ENCODE measurements at regions not wholly inside any gene's neighbourhood (a gene's known extent, or its start where the extent isn't known, plus 50 kb on each side); places are given as distances from the start of the nearest gene placed in this dataset.

DNA sequence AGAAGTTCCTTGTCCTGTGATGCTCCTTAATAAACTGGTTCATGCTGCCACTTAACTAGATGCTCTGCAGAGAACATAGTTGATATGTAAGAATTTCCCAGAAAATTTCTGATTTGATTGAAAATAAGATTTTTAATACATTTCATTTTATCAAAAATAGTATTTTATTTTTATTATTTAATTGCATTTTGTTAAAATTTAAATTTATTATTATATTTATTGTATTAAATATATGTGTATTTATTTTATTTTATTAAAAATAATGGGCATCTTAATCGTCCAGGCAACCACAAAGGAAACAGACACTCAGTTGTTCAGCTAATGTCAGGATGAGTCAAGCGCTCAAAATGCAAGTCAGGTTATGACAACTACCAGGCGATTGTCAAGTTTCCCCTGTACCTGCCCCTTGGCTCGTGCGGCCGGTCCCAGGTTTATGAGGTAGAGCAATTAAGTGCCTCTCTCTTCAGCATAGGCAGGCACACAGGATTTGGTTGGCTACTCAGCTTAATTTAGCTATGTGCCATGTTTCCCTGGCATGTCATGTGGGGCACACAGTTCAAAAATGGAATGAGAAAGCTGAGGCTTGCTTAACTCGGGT lies 361.2 kb downstream of the RND3 start:
- Histone ChIP-seq H3K36me3 (ENCODE audit: insufficient read depth, low read length) (no peaks in the 10 kb centered on the region), H3K9me3 (ENCODE audit: low read length) (no peaks in the 10 kb centered on the region), H3K4me2 (ENCODE audit: low read length) (no peak overlapping the region), H3K9me2 (ENCODE audit: low read depth, low read length) (no peaks in the 10 kb centered on the region), H3K4me1 (ENCODE audit: insufficient read depth, low read length, severe bottlenecking) (no peaks in the 10 kb centered on the region), H3K9ac (ENCODE audit: low read length) (no peak overlapping the region), H4K20me1 (ENCODE audit: insufficient read depth, low read length) (no peaks in the 10 kb centered on the region), H2AFZ (ENCODE audit: low read length) (no peak overlapping the region), H3F3A (ENCODE audit: insufficient read depth, low read length) (no peaks in the 10 kb centered on the region), H3K79me2 (ENCODE audit: insufficient read depth, low read length) (no peaks in the 10 kb centered on the region), H3K27me3 (ENCODE audit: insufficient read depth, low read length) (no peaks in the 10 kb centered on the region), H3K4me3 (ENCODE audit: low read depth, low read length, poor library complexity, severe bottlenecking) (no peak overlapping the region), H3K27ac (ENCODE audit: low read depth, low read length, poor library complexity, severe bottlenecking) (no peak overlapping the region)
- TF ChIP-seq, protein P1, sequence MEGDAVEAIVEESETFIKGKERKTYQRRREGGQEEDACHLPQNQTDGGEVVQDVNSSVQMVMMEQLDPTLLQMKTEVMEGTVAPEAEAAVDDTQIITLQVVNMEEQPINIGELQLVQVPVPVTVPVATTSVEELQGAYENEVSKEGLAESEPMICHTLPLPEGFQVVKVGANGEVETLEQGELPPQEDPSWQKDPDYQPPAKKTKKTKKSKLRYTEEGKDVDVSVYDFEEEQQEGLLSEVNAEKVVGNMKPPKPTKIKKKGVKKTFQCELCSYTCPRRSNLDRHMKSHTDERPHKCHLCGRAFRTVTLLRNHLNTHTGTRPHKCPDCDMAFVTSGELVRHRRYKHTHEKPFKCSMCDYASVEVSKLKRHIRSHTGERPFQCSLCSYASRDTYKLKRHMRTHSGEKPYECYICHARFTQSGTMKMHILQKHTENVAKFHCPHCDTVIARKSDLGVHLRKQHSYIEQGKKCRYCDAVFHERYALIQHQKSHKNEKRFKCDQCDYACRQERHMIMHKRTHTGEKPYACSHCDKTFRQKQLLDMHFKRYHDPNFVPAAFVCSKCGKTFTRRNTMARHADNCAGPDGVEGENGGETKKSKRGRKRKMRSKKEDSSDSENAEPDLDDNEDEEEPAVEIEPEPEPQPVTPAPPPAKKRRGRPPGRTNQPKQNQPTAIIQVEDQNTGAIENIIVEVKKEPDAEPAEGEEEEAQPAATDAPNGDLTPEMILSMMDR (IDR thresholded peaks at IDR 0.05; ENCODE audit: low read length) = no peak
- TF ChIP-seq EZH2 (IDR thresholded peaks at IDR 0.05; ENCODE audit: borderline replicate concordance, low read length) = no peak

DNA sequence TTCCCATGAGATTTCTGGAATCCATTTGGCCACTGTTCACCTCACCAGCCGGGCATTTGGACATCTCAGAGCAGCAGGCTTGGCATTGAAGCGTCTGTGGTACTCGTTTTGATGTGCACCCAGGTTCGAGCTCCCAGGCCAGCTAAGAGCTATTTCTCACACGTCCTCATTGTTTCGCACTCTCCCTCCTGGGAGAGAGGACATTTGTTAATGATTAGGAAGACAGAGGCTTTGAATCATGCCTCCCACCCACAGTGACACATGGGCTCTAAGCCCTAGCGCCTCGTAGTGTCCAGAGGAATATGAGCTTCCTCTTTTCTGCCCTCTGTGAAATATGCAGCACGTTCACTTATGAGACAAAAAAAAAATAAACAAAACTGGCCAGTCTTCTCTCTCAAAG lies 361.8 kb downstream of the RND3 start:
- Histone ChIP-seq H3K27ac (ENCODE audit: low read depth, low read length, poor library complexity, severe bottlenecking) (no peak overlapping the region), H3F3A (ENCODE audit: insufficient read depth, low read length) (no peaks in the 10 kb centered on the region), H3K9me2 (ENCODE audit: low read depth, low read length) (no peaks in the 10 kb centered on the region), H2AFZ (ENCODE audit: low read length) (no peak overlapping the region), H3K27me3 (ENCODE audit: insufficient read depth, low read length) (no peaks in the 10 kb centered on the region), H3K4me2 (ENCODE audit: low read length) (no peak overlapping the region), H4K20me1 (ENCODE audit: insufficient read depth, low read length) (no peaks in the 10 kb centered on the region), H3K79me2 (ENCODE audit: insufficient read depth, low read length) (no peaks in the 10 kb centered on the region), H3K4me1 (ENCODE audit: insufficient read depth, low read length, severe bottlenecking) (no peaks in the 10 kb centered on the region), H3K9me3 (ENCODE audit: low read length) (no peaks in the 10 kb centered on the region), H3K4me3 (ENCODE audit: low read depth, low read length, poor library complexity, severe bottlenecking) (no peak overlapping the region), H3K36me3 (ENCODE audit: insufficient read depth, low read length) (no peaks in the 10 kb centered on the region), H3K9ac (ENCODE audit: low read length) (no peak overlapping the region)
- TF ChIP-seq, protein P1 (IDR thresholded peaks at IDR 0.05; ENCODE audit: low read length) = no peak
- TF ChIP-seq EZH2 (IDR thresholded peaks at IDR 0.05; ENCODE audit: borderline replicate concordance, low read length) = no peak

- H3K4me2 ChIP-seq (ENCODE audit: low read length) = no peak overlapping the region
- H3K9me3 ChIP-seq (ENCODE audit: low read length) = no peaks in the 10 kb centered on the region
- H3K4me3 ChIP-seq (ENCODE audit: low read depth, low read length, poor library complexity, severe bottlenecking) = no peak overlapping the region
- no peak for TF ChIP-seq EZH2 (IDR thresholded peaks at IDR 0.05; ENCODE audit: borderline replicate concordance, low read length)
- TF ChIP-seq, protein P1 (IDR thresholded peaks at IDR 0.05; ENCODE audit: low read length) = no peak
- no peaks in the 10 kb centered on the region for H3K27me3 ChIP-seq (ENCODE audit: insufficient read depth, low read length)
- no peaks in the 10 kb centered on the region for H4K20me1 ChIP-seq (ENCODE audit: insufficient read depth, low read length)
- H3K4me1 ChIP-seq (ENCODE audit: insufficient read depth, low read length, severe bottlenecking) = no peaks in the 10 kb centered on the region
- H3K9ac ChIP-seq (ENCODE audit: low read length) = no peak overlapping the region
- H2AFZ ChIP-seq (ENCODE audit: low read length) = no peak overlapping the region
- H3K79me2 ChIP-seq (ENCODE audit: insufficient read depth, low read length) = no peaks in the 10 kb centered on the region
- no peaks in the 10 kb centered on the region for H3K9me2 ChIP-seq (ENCODE audit: low read depth, low read length)
- no peaks in the 10 kb centered on the region for H3F3A ChIP-seq (ENCODE audit: insufficient read depth, low read length)
- H3K36me3 ChIP-seq (ENCODE audit: insufficient read depth, low read length) = no peaks in the 10 kb centered on the region
- no peak overlapping the region for H3K27ac ChIP-seq (ENCODE audit: low read depth, low read length, poor library complexity, severe bottlenecking)
Observed at GRCh38 chr2:150125188-150125587, 362.3 kb downstream of the RND3 start.
